Central memory CD8-positive, alpha-beta T cell (primary cell): ENCODE measurements at regions not wholly inside any gene's neighbourhood (a gene's known extent, or its start where the extent isn't known, plus 50 kb on each side); places are given as distances from the start of the nearest gene placed in this dataset.

Source experiments
- ATAC-seq: fragments of 150-1000 bp; cut with Tn5 transposase; replicated peaks from 2 replicates; pipeline ENCODE4 v1.10.0; 2022; ENCODE audit warnings: mild to moderate bottlenecking, moderate FRiP score, moderate number of reproducible peaks; ENCODE audit not compliant: poor library complexity, severe bottlenecking; ENCODE audit errors: extremely low read depth
- DNase-seq, 2 donors: peaks; one replicate each; pipeline ENCODE4 v3.0.0; 2021; ENCODE audit warnings: low spot score in 2 of 2
- H3K27ac Mint-ChIP-seq: one replicate; pipeline ENCODE4 v1.8.0; 2022; ENCODE audit warnings: low read depth, mild to moderate bottlenecking, moderate library complexity, mixed read lengths
- H3K27me3 Mint-ChIP-seq: one replicate; pipeline ENCODE4 v1.8.0; 2022; ENCODE audit warnings: mixed read lengths
- H3K36me3 Mint-ChIP-seq: one replicate; pipeline ENCODE4 v1.8.0; 2022; ENCODE audit warnings: mild to moderate bottlenecking, moderate library complexity, mixed read lengths; ENCODE audit not compliant: insufficient read depth
- H3K4me1 Mint-ChIP-seq: one replicate; pipeline ENCODE4 v1.8.0; 2022; ENCODE audit warnings: mixed read lengths
- H3K4me3 Mint-ChIP-seq: one replicate; pipeline ENCODE4 v1.8.0; 2022; ENCODE audit warnings: mild to moderate bottlenecking, moderate library complexity, mixed read lengths
- H3K9me3 Mint-ChIP-seq: one replicate; pipeline ENCODE4 v1.8.0; 2022; ENCODE audit warnings: mixed read lengths

DNA sequence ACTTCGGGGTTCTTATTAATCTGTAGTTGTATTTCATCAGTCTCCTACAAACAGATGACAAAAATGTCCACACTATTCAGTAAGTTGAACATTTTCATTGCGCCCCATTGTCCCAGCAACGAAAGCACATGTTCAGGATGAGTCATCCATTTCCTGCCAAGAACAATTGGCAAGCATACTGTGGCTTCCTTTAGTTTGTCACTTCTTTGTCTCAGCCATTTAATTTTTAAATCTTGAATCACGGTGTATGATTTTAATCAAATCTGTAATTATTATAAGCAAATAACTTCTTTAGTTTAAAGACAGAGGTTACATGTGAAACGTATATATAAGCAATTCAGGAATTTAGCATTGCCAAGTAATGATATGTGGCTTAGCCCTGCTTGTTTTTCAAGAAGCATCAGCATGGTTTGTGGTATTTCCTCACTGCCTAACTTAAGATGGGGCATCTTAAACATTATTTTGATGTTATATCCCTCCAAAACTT is 211.3 kb upstream of the KRR1 start:
- ATAC-seq, result peak; percentile 89
- DNase-seq, result no peak
- Mint-ChIP-seq H3K4me1 (peaks cover 15% of the 10 kb centered on the region), H3K4me3 (peak overlapping the region; percentile 2), H3K36me3 (no peaks in the 10 kb centered on the region), H3K27me3 (no peaks in the 10 kb centered on the region), H3K9me3 (no peaks in the 10 kb centered on the region), H3K27ac (peak overlapping the region; percentile 73)

DNA sequence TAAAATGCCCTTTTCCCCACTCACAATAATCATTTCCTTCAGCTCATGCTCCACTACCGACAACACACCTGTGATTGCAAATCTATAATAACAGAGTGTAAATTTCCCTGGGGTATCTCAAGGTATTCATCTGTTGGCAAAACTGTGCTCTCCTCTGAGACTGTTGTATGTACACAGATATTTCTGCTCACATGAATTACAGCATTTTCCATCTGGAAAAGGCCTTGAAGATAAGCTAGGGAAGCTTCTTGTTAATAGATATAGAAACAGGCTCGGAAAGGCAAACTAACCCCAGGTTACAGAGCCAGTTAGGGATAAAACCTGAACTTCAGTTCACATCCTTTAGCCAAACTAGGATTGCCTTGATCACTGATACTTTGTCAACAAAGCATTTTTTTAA is 210.4 kb upstream of the KRR1 start:
- Mint-ChIP-seq H3K4me3 (no peak overlapping the region), H3K27me3 (no peaks in the 10 kb centered on the region), H3K36me3 (no peaks in the 10 kb centered on the region), H3K4me1 (peaks cover 15% of the 10 kb centered on the region), H3K9me3 (no peaks in the 10 kb centered on the region), H3K27ac (no peak overlapping the region)
- DNase-seq, result no peak
- ATAC-seq, result no peak

DNA sequence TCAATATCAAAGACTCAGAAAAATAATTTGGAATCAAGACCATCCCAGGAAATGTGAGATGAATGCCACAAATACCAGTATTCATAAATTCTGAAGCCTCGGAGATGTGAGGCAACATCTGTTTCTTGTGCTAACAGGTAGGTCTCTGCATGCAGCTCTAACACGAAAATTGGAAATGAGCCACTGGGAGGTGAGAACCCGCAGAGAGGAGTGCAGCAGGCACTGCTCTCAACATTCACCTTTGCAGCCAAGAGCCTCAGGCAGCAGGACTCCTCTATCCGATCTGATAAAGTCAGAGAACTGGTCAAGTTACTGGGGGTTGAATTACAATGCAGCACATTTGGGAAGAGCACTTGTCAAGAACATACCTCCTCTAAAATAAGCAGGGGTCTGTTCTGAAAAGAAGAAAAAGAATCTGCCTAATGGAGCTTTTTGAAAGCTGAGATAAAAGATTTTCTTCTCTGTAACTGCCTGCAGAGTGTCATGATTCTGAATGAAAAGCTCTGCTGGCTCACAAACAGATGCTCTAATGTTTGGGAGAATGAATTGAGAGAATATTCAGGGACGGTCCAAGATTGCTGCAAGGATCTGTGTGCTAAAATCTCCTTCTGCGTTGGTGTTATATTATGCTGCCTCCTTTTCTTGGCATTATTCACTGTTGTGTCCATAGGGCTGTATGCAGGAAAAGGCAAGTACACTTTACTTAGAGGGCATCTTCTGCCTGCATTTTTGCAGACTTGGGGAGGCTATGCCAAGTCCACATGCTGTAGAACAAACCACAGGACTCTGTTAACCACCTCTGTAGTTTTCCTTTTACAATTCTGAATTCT is 209.6 kb upstream of the KRR1 start:
- H3K36me3 Mint-ChIP-seq, result no peaks in the 10 kb centered on the region
- H3K9me3 Mint-ChIP-seq, result no peaks in the 10 kb centered on the region
- H3K27me3 Mint-ChIP-seq, result no peaks in the 10 kb centered on the region
- no peak for ATAC-seq
- no peak overlapping the region for H3K4me3 Mint-ChIP-seq
- no peak overlapping the region for H3K27ac Mint-ChIP-seq
- peaks cover 15% of the 10 kb centered on the region for H3K4me1 Mint-ChIP-seq
- no peak for DNase-seq

DNA sequence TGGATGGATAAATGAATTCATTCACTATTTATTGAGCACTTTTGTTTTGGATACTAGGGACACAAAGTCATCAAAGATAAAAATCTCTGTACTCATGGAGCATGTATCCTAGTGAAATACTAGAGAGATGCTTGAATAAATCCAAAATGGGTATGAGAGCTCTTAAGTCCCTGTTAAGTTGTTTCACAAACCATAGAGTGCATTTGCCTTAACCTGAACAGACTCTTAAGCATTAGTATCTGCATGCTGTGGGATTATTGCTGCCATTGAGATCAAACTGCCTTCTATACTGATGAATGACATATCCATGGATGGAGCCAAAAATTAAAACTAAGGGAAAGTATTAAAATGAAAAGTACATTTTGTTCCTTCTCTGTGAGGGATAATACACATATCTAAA is 206.5 kb upstream of the KRR1 start:
- ATAC-seq, result no peak
- H3K4me3 Mint-ChIP-seq, result no peak overlapping the region

DNA sequence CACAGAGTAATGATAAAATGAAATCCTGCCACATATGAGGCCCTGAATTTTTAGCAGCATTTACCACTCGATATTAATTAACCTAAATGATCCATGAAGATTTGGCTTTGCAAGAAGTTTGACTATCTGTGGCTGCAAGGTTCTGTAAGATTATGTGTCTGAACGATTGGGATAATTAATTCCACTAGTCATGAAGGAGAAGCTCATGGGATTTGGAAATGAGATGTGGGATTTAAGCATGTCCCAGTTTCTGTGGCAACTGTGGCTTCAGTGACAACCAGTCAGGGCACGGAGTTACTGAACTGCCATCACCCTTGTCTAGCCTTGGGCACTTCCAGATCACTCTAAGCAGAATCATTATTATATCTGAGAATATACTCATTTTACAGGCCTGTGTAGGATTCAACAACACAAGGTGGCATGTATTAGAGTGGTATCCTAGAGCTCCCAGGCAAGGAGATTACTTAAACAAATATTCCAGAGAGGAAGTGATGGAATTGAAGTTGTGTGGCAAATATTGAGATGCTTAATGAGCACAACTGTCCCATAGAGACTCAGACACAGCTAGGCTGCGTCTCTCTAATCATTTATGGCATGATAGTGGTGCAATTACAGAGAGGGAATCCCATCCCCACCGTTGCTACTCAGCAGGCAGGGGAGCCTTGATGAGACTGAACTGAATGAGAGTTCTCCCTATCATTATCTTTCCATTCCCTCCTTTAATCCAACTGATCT is 205.0 kb upstream of the KRR1 start:
- Mint-ChIP-seq H3K36me3 (no peaks in the 10 kb centered on the region), H3K27ac (no peak overlapping the region)

More for the DNA sequence above, 206.5 kb upstream of the KRR1 start:
- H3K27me3 Mint-ChIP-seq, result no peaks in the 10 kb centered on the region
- H3K9me3 Mint-ChIP-seq, result no peaks in the 10 kb centered on the region
- H3K36me3 Mint-ChIP-seq, result no peaks in the 10 kb centered on the region
- H3K4me1 Mint-ChIP-seq, result peaks cover 8% of the 10 kb centered on the region
- DNase-seq, result no peak
- no peak overlapping the region for H3K27ac Mint-ChIP-seq

DNA sequence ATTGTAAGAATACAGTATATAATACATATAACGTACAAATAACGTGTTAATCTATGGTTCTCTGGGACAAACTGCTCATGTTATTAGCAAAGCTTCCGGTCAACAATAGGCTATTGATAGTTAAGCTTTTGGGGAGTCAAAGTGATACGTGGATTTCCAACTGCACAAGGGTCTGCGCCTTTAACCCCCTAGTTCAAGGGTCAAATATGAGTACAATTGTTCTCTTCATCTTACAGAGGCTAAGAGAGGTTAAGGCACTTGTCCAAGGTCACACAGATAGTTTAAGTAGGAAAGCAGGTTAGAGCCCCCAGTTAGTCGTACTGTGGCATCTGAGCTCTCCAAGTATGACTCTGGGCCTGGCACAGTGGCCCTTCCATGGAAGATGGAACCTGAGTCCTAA is 204.3 kb upstream of the KRR1 start:
- ATAC-seq (no peak), DNase-seq (no peak)
- Mint-ChIP-seq H3K4me1 (no peaks in the 10 kb centered on the region), H3K36me3 (no peaks in the 10 kb centered on the region), H3K27me3 (no peaks in the 10 kb centered on the region), H3K9me3 (no peaks in the 10 kb centered on the region), H3K4me3 (no peak overlapping the region), H3K27ac (no peak overlapping the region)

More for the DNA sequence above, 205.0 kb upstream of the KRR1 start:
- no peaks in the 10 kb centered on the region for H3K4me1 Mint-ChIP-seq
- H3K9me3 Mint-ChIP-seq, result no peaks in the 10 kb centered on the region
- DNase-seq (no peak), ATAC-seq (no peak)
- H3K4me3 Mint-ChIP-seq, result no peak overlapping the region
- H3K27me3 Mint-ChIP-seq, result no peaks in the 10 kb centered on the region

DNA sequence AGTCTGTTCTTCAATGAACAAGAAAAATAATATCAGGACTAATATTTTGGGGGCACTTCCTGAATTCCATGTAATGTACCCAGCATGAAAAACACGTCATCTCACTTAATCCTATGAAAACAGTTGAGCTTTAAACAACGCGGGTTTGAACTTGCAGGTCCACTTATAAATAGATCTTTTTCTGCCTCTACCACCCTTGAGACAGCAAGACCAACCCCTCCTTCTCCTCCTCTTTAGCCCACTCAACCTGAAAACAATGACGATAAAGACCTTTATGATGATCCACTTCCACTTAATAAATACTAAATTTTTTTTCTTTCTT is 203.9 kb upstream of the KRR1 start:
- no peaks in the 10 kb centered on the region for H3K4me1 Mint-ChIP-seq
- H3K36me3 Mint-ChIP-seq, result no peaks in the 10 kb centered on the region
- no peaks in the 10 kb centered on the region for H3K27me3 Mint-ChIP-seq
- no peak overlapping the region for H3K4me3 Mint-ChIP-seq
- ATAC-seq, result no peak
- no peaks in the 10 kb centered on the region for H3K9me3 Mint-ChIP-seq
- no peak overlapping the region for H3K27ac Mint-ChIP-seq
- DNase-seq, result no peak

DNA sequence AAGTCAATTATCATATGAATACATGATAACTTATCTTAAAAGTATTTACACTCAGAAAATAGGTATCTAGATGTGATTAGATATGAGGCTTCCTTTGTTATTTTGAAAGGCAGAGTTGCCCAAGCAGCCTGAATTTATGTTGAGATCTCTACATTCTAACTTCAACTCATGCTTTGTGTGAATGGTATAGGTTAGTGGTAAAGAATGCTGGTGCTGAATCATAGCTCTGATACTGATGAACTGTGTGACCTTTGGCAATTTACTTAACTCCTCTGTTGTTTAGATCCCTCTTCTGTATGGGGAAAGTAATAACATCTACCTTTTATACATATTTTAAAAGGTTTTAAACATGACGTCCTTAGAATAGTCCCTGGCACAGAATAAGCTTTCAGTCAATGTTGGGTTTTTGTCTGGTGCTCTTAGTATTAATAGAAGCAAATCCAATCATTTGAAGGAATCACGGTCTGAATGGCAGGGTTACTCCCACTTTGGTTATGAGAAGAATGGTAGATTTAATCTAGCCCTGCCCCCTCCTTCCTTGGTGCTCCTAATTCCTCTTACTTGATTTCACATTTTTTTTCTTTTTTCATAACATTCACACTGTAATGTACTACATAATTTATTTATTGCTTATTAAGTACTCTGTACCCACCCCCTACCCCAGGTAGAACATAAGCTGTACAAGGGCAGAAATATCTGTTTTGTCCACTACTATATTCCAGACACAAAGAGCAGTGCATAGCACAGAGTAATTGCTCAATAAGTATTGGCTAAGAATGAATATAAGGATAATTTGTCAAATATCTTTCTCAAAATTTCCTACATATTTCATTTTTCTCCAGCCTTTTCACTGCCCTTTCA is 203.3 kb upstream of the KRR1 start:
- H3K36me3 Mint-ChIP-seq, result no peaks in the 10 kb centered on the region
- no peak overlapping the region for H3K4me3 Mint-ChIP-seq
- no peak overlapping the region for H3K27ac Mint-ChIP-seq
- ATAC-seq (no peak), DNase-seq (no peak)
- no peaks in the 10 kb centered on the region for H3K4me1 Mint-ChIP-seq
- H3K9me3 Mint-ChIP-seq, result no peaks in the 10 kb centered on the region
- H3K27me3 Mint-ChIP-seq, result no peaks in the 10 kb centered on the region

DNA sequence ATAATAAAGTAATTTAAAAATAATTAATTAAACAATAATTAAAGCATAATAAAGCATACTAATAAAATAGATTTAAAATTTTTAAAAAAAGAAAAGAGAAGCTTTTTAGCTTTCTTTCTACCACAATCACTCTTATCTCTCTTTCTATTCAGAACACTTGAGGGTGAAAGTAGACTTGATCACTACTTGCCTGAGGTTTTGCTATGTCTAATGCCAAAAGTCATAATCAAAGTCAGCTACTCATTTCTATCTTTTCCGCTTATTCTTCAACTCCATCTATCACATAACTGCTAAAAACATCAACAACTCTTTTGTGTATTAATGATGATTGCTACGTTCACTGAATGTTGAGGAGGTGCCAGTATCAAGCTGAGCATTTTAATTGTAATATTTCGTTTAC is 202.0 kb upstream of the KRR1 start:
- no peak for DNase-seq
- Mint-ChIP-seq H3K27ac (peak overlapping the region; percentile 3), H3K9me3 (no peaks in the 10 kb centered on the region), H3K4me3 (no peak overlapping the region), H3K36me3 (no peaks in the 10 kb centered on the region), H3K27me3 (no peaks in the 10 kb centered on the region), H3K4me1 (no peaks in the 10 kb centered on the region)
- no peak for ATAC-seq

DNA sequence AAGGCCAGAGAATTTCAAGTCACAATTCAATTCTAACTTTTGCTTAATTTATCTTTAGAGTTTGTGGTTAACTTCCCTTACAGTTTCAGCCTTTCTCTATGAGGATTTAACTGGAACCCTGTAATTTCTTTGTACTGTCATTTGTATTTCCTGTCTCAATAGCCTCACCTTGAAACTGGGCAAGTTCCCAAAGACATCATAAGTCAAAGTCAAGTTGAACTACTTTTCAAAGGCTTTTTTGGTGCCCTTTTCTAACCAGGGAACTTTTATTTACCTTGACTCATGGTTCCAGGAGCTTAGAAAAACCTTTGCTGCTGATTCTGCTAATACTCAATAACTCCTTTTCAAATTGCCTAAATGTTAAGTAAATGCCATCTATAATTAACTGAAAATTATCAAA is 200.8 kb upstream of the KRR1 start:
- Mint-ChIP-seq H3K9me3 (no peaks in the 10 kb centered on the region), H3K36me3 (no peaks in the 10 kb centered on the region), H3K27ac (no peak overlapping the region), H3K4me3 (no peak overlapping the region), H3K4me1 (no peaks in the 10 kb centered on the region), H3K27me3 (no peaks in the 10 kb centered on the region)
- ATAC-seq, result no peak
- no peak for DNase-seq

DNA sequence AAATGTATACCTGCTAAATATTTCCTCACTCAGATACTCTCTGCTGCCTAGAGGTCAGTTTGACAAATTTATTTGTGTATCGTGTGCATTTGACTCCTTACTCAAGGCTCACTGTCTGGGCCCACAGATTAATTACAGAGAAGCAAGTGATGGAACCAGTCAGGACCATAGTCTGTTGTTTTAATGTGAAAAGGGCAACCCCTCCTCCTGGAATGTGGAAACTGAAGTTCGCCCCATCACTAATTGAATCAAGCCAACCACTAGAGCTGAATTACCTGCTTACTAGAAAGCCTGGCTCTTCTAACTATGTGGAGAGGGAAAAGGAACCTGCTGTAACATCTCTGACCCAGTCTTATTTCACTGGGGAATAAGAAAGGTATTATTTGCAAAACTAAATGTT is 199.9 kb upstream of the KRR1 start:
- no peak for ATAC-seq
- no peaks in the 10 kb centered on the region for H3K9me3 Mint-ChIP-seq
- DNase-seq, result no peak
- no peaks in the 10 kb centered on the region for H3K36me3 Mint-ChIP-seq
- no peaks in the 10 kb centered on the region for H3K27me3 Mint-ChIP-seq
- no peaks in the 10 kb centered on the region for H3K4me1 Mint-ChIP-seq
- H3K27ac Mint-ChIP-seq, result no peak overlapping the region
- no peak overlapping the region for H3K4me3 Mint-ChIP-seq

DNA sequence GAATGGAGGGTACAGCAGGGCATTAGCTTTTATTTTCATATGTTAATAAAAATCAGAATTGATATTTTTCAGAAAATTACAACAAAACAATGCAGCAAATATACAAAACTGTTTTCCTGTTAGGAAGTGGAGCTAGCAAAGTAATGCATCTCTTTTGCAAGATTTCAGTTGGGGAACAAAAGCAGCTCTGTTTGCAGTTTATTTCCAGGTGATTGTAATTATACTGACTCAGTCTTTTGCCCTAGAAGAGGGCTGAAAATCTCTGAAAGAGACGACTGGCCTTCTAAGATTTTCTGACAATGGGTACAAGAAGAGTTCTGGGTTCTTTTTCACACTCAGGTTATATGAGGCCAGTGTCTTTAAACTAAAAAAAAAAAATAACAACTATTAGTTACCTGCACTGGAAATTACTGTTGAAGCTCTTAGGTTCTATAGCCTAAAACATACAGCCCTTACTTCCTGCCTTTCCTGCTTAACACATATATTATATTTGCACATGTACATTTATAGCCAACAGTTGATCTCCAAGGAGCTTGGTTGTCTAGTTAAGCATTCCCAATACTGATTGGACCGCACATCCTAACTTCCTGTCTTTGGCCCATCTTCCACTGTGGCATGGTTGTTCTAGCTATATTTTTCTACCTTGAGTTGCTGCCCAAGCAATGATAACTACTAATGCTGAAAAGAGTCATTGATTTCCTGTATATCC is 199.1 kb upstream of the KRR1 start:
- H3K36me3 Mint-ChIP-seq, result no peaks in the 10 kb centered on the region
- H3K4me1 Mint-ChIP-seq, result no peaks in the 10 kb centered on the region
- DNase-seq (no peak), ATAC-seq (no peak)
- no peaks in the 10 kb centered on the region for H3K9me3 Mint-ChIP-seq
- H3K27ac Mint-ChIP-seq, result no peak overlapping the region
- H3K27me3 Mint-ChIP-seq, result no peaks in the 10 kb centered on the region
- no peak overlapping the region for H3K4me3 Mint-ChIP-seq
